GM12878 (cell line): ENCODE measurements at regions not wholly inside any gene's neighbourhood (a gene's known extent, or its start where the extent isn't known, plus 50 kb on each side); places are given as distances from the start of the nearest gene placed in this dataset.

Experiments used
- ATAC-seq: fragments of 200-7000 bp; cut with Tn5 transposase; 3 replicates; pipeline ENCODE4 v1.9.1; 2020; ENCODE audit warnings: mild to moderate bottlenecking, moderate library complexity
- BruUV-seq: library from RNA; stranded (reverse); fragments of 400-500 nt; replicated peaks from 2 replicates; lab custom pipeline; 2021; lab: Mats Ljungman, UMichigan
- CTCF ChIA-PET: fragments of 300-600 bp; sonication (Branson Sonifier 250); formaldehyde crosslinking; extraction: SDS; loops from one replicate; lab custom pipeline; 2021; ENCODE audit warnings: inconsistent platforms; lab: Yijun Ruan, JAX
- POLR2A ChIA-PET: fragments of 350-600 bp; formaldehyde crosslinking; extraction: SDS; loops from one replicate; lab custom pipeline; 2021; ENCODE audit warnings: inconsistent platforms; lab: Charles Lee
- RAD21 ChIA-PET: fragments of 300-600 bp; sonication (Branson Sonifier 250); formaldehyde crosslinking; loops from one replicate; lab custom pipeline; 2023; ENCODE audit warnings: antibody characterized with exemption; ENCODE audit not compliant: unreplicated experiment; lab: Charles Lee
- SMC1A ChIA-PET: fragments of 300-600 bp; sonication (Branson Sonifier 250); formaldehyde crosslinking; loops from one replicate; lab custom pipeline; 2023; ENCODE audit not compliant: unreplicated experiment, uncharacterized antibody; lab: Charles Lee
- DNase-seq: peaks from one replicate; pipeline ENCODE4 v3.0.0-alpha.2; 2011; ENCODE audit warnings: low read depth, low spot score
- FAIRE-seq: peaks from 3 replicates; lab custom pipeline; 2011; peaks lifted over from hg19 to GRCh38; lab: Jason Lieb, UNC
- H2AFZ ChIP-seq: 2 replicates; pipeline ENCODE4 v1.6.0; 2011; ENCODE audit warnings: low read depth, low read length, control low read depth; ENCODE audit not compliant: control insufficient read depth
- H3K27ac ChIP-seq: 2 replicates; pipeline ENCODE4 v1.5.1; 2011; ENCODE audit warnings: control low read depth; ENCODE audit not compliant: control insufficient read depth, insufficient read depth
- H3K27me3 ChIP-seq, 2 experiments: replicated peaks in 1 of 2; 2 replicates each; pipeline versions ENCODE4 v1.6.0 to v1.6.1; 2011; ENCODE audit warnings: low read length in 1 of 2; ENCODE audit not compliant: control insufficient read depth in 2 of 2, insufficient read depth in 2 of 2
- H3K36me3 ChIP-seq, 2 experiments: 2 replicates each; pipeline ENCODE4 v1.5.1; 2011; ENCODE audit warnings: low read length in 1 of 2; ENCODE audit not compliant: control insufficient read depth in 2 of 2, insufficient read depth in 2 of 2
- H3K4me1 ChIP-seq: 2 replicates; pipeline ENCODE4 v1.6.1; 2011; ENCODE audit warnings: mild to moderate bottlenecking, low read length, moderate library complexity, mixed read lengths; ENCODE audit not compliant: control insufficient read depth, insufficient read depth
- H3K4me2 ChIP-seq: 2 replicates; pipeline ENCODE4 v1.6.0; 2011; ENCODE audit warnings: control low read depth; ENCODE audit not compliant: control insufficient read depth, insufficient read depth
- H3K4me3 ChIP-seq: fragments of 200-600 bp; sonication (generic); 2 replicates; pipeline ENCODE4 v1.5.1; 2016
- H3K79me2 ChIP-seq: 2 replicates; pipeline ENCODE4 v1.6.0; 2011; ENCODE audit warnings: low read length; ENCODE audit not compliant: control insufficient read depth, insufficient read depth
- H3K9ac ChIP-seq: 2 replicates; pipeline ENCODE4 v1.8.0; 2011; ENCODE audit warnings: low read length, control low read depth, mixed read lengths; ENCODE audit not compliant: control insufficient read depth, insufficient read depth
- H3K9me3 ChIP-seq: replicated peaks from 3 replicates; pipeline ENCODE4 v1.5.1; 2011; ENCODE audit warnings: mild to moderate bottlenecking, low read length; ENCODE audit not compliant: control insufficient read depth, insufficient read depth
- H4K20me1 ChIP-seq: 2 replicates; pipeline ENCODE4 v1.6.0; 2011; ENCODE audit not compliant: control insufficient read depth, insufficient read depth
- DPF2 ChIP-seq: fragments of 450-650 bp; IDR thresholded peaks from 2 replicates; pipeline ENCODE4 v1.6.1; 2017; ENCODE audit warnings: mild to moderate bottlenecking
- EED ChIP-seq: sonication (generic); IDR thresholded peaks from 2 replicates; pipeline ENCODE4 v1.6.1; 2016; ENCODE audit warnings: antibody characterized with exemption, low read depth
- HDAC2 ChIP-seq: fragments of 200-600 bp; sonication (generic); IDR thresholded peaks from 2 replicates; pipeline ENCODE4 v1.6.1; 2017
- KAT2A ChIP-seq: conservative IDR thresholded peaks from 2 replicates; pipeline ENCODE4 v1.6.1; 2011; ENCODE audit warnings: low read depth, low read length; ENCODE audit not compliant: control insufficient read depth
- NFYB ChIP-seq: IDR thresholded peaks from 2 replicates; pipeline ENCODE4 v1.6.1; 2011; ENCODE audit warnings: low read depth, mild to moderate bottlenecking, low read length, improper control_type of control experiment, moderate library complexity; ENCODE audit not compliant: insufficient read depth
- PAX8 ChIP-seq: fragments of 450-650 bp; IDR thresholded peaks from 2 replicates; pipeline ENCODE4 v1.6.1; 2017; ENCODE audit warnings: mild to moderate bottlenecking, moderate library complexity
- SMARCA5 ChIP-seq: fragments of 450-650 bp; IDR thresholded peaks from 2 replicates; pipeline ENCODE4 v1.6.1; 2017; ENCODE audit warnings: mild to moderate bottlenecking
- SREBF2 ChIP-seq: IDR thresholded peaks from 2 replicates; pipeline ENCODE4 v1.6.1; 2012; ENCODE audit warnings: mild to moderate bottlenecking, low read length
- ZNF622 ChIP-seq: fragments of 450-650 bp; IDR thresholded peaks from 2 replicates; pipeline ENCODE4 v1.6.1; 2017; ENCODE audit warnings: mild to moderate bottlenecking, inconsistent platforms
- WGBS: methylation state at CpG from one replicate; pipeline ENCODE4 v1.1.6; 2016; ENCODE audit warnings: low lambda C conversion rate; ENCODE audit not compliant: insufficient replicate concordance, insufficient coverage; ENCODE audit errors: missing lambda C conversion rate; 5-methylcytosine and 5-hydroxymethylcytosine counted together
- in situ Hi-C: fragments of 300-500 bp; cut with MboI; formaldehyde crosslinking; loops from 9 replicates; pipeline ENCODE4 v1.14.3; 2018; ENCODE audit warnings: mixed read lengths
- intact Hi-C: fragments of 100-400 bp; cut with micrococcal nuclease; formaldehyde crosslinking; loops from one replicate; pipeline ENCODE4 v1.14.2; 2022; ENCODE audit not compliant: unreplicated experiment
- TF ChIP-seq, protein P1 (sequence below): IDR thresholded peaks from 2 replicates; pipeline ENCODE4 v1.6.1; 2011; ENCODE audit warnings: low read depth, low read length, improper control_type of control experiment, borderline replicate concordance
- TF ChIP-seq, protein P2 (sequence below): IDR thresholded peaks from 2 replicates; pipeline ENCODE4 v1.6.1; 2011; ENCODE audit warnings: borderline replicate concordance, low read depth, mild to moderate bottlenecking, moderate library complexity, mixed read lengths, low read length; ENCODE audit not compliant: insufficient read depth; ENCODE audit errors: extremely low read length

- TF ChIP-seq SREBF2: no peak
Observed at GRCh38 chr18:78736015-78736690, 243.5 kb upstream of the SALL3 start (continued).

GRCh38 chr18:78737006-78737915, 242.4 kb upstream of the SALL3 start:
- Histone ChIP-seq H2AFZ (no peak overlapping the region), H3K36me3 (no peaks in the 10 kb centered on the region), H3K27ac (no peak overlapping the region), H4K20me1 (no peaks in the 10 kb centered on the region), H3K27me3 (no peaks in the 10 kb centered on the region), H3K4me2 (no peak overlapping the region), H3K9ac (no peak overlapping the region), H3K4me1 (no peaks in the 10 kb centered on the region), H3K9me3 (no peaks in the 10 kb centered on the region; the same call in 2 of the 3 replicates), H3K4me3 (no peak overlapping the region), H3K79me2 (no peaks in the 10 kb centered on the region)
- FAIRE-seq (no peak), DNase-seq (no peak), ATAC-seq (no peak)
- ChIA-PET POLR2A (no interaction called here), RAD21 (no interaction called here), CTCF (no interaction called here), SMC1A (no interaction called here)
- in situ Hi-C loops (no loop called here), intact Hi-C loops (no loop called here)
- WGBS: 28% methylated on average over 17 of the region's 17 CpGs
- TF ChIP-seq DPF2 (no peak), ZNF622 (no peak), SMARCA5 (no peak), HDAC2 (no peak), PAX8 (no peak), EED (no peak), NFYB (no peak), KAT2A (no peak)
- TF ChIP-seq, protein P1, sequence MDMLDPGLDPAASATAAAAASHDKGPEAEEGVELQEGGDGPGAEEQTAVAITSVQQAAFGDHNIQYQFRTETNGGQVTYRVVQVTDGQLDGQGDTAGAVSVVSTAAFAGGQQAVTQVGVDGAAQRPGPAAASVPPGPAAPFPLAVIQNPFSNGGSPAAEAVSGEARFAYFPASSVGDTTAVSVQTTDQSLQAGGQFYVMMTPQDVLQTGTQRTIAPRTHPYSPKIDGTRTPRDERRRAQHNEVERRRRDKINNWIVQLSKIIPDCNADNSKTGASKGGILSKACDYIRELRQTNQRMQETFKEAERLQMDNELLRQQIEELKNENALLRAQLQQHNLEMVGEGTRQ: no peak
- TF ChIP-seq, protein P2, sequence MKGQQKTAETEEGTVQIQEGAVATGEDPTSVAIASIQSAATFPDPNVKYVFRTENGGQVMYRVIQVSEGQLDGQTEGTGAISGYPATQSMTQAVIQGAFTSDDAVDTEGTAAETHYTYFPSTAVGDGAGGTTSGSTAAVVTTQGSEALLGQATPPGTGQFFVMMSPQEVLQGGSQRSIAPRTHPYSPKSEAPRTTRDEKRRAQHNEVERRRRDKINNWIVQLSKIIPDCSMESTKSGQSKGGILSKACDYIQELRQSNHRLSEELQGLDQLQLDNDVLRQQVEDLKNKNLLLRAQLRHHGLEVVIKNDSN: no peak
- no TSS peak for BruUV-seq
